ENCODE measurements at regions not wholly inside any gene's neighbourhood (a gene's known extent, or its start where the extent isn't known, plus 50 kb on each side); places are given as distances from the start of the nearest gene placed in this dataset.

- Histone ChIP-seq H3K4me3 (ENCODE audit: low read depth, low read length, poor library complexity, severe bottlenecking) (no peak overlapping the region), H3F3A (ENCODE audit: insufficient read depth, low read length) (no peaks in the 10 kb centered on the region), H3K9me2 (ENCODE audit: low read depth, low read length) (no peaks in the 10 kb centered on the region), H3K4me1 (ENCODE audit: insufficient read depth, low read length, severe bottlenecking) (no peaks in the 10 kb centered on the region), H2AFZ (ENCODE audit: low read length) (no peak overlapping the region), H3K79me2 (ENCODE audit: insufficient read depth, low read length) (no peaks in the 10 kb centered on the region), H3K4me2 (ENCODE audit: low read length) (no peak overlapping the region), H4K20me1 (ENCODE audit: insufficient read depth, low read length) (no peaks in the 10 kb centered on the region), H3K27ac (ENCODE audit: low read depth, low read length, poor library complexity, severe bottlenecking) (no peak overlapping the region), H3K9me3 (ENCODE audit: low read length) (no peaks in the 10 kb centered on the region), H3K9ac (ENCODE audit: low read length) (no peak overlapping the region), H3K36me3 (ENCODE audit: insufficient read depth, low read length) (no peaks in the 10 kb centered on the region), H3K27me3 (ENCODE audit: insufficient read depth, low read length) (no peaks in the 10 kb centered on the region)
- no peak for TF ChIP-seq EZH2 (IDR thresholded peaks at IDR 0.05; ENCODE audit: borderline replicate concordance, low read length)
- no peak for TF ChIP-seq CTCF (IDR thresholded peaks at IDR 0.05; ENCODE audit: low read length)
Measured at GRCh38 chr6:115053169-115053860, 710.5 kb upstream of the HS3ST5 start.

- no peak overlapping the region for H3K27ac ChIP-seq (ENCODE audit: low read depth, low read length, poor library complexity, severe bottlenecking)
- H3K9me2 ChIP-seq (ENCODE audit: low read depth, low read length), result no peaks in the 10 kb centered on the region
- H3K79me2 ChIP-seq (ENCODE audit: insufficient read depth, low read length), result no peaks in the 10 kb centered on the region
- H3K9me3 ChIP-seq (ENCODE audit: low read length), result no peaks in the 10 kb centered on the region
- H3F3A ChIP-seq (ENCODE audit: insufficient read depth, low read length), result no peaks in the 10 kb centered on the region
- TF ChIP-seq CTCF (IDR thresholded peaks at IDR 0.05; ENCODE audit: low read length) (no peak), EZH2 (IDR thresholded peaks at IDR 0.05; ENCODE audit: borderline replicate concordance, low read length) (no peak)
- H3K4me3 ChIP-seq (ENCODE audit: low read depth, low read length, poor library complexity, severe bottlenecking), result no peak overlapping the region
- no peaks in the 10 kb centered on the region for H3K4me1 ChIP-seq (ENCODE audit: insufficient read depth, low read length, severe bottlenecking)
- no peaks in the 10 kb centered on the region for H3K27me3 ChIP-seq (ENCODE audit: insufficient read depth, low read length)
- no peaks in the 10 kb centered on the region for H3K36me3 ChIP-seq (ENCODE audit: insufficient read depth, low read length)
- no peak overlapping the region for H3K9ac ChIP-seq (ENCODE audit: low read length)
- H3K4me2 ChIP-seq (ENCODE audit: low read length), result no peak overlapping the region
- H2AFZ ChIP-seq (ENCODE audit: low read length), result no peak overlapping the region
- no peaks in the 10 kb centered on the region for H4K20me1 ChIP-seq (ENCODE audit: insufficient read depth, low read length)
Measured at GRCh38 chr6:115016593-115016992, 673.8 kb upstream of the HS3ST5 start.

GRCh38 chr6:115004982-115005381 is 662.2 kb upstream of the HS3ST5 start:
- Histone ChIP-seq H2AFZ (ENCODE audit: low read length) (no peak overlapping the region), H3K36me3 (ENCODE audit: insufficient read depth, low read length) (no peaks in the 10 kb centered on the region), H3F3A (ENCODE audit: insufficient read depth, low read length) (no peaks in the 10 kb centered on the region), H3K79me2 (ENCODE audit: insufficient read depth, low read length) (no peaks in the 10 kb centered on the region), H3K4me2 (ENCODE audit: low read length) (no peak overlapping the region), H3K4me1 (ENCODE audit: insufficient read depth, low read length, severe bottlenecking) (no peaks in the 10 kb centered on the region), H3K27me3 (ENCODE audit: insufficient read depth, low read length) (no peaks in the 10 kb centered on the region), H3K9me2 (ENCODE audit: low read depth, low read length) (no peaks in the 10 kb centered on the region), H3K27ac (ENCODE audit: low read depth, low read length, poor library complexity, severe bottlenecking) (no peak overlapping the region), H3K9me3 (ENCODE audit: low read length) (no peaks in the 10 kb centered on the region), H4K20me1 (ENCODE audit: insufficient read depth, low read length) (no peaks in the 10 kb centered on the region), H3K4me3 (ENCODE audit: low read depth, low read length, poor library complexity, severe bottlenecking) (no peak overlapping the region), H3K9ac (ENCODE audit: low read length) (no peak overlapping the region)
- TF ChIP-seq EZH2 (IDR thresholded peaks at IDR 0.05; ENCODE audit: borderline replicate concordance, low read length) (no peak), CTCF (IDR thresholded peaks at IDR 0.05; ENCODE audit: low read length) (no peak)

Data from OCI-LY1 (cell line).